Cardiac septum (tissue), 1 donor: ENCODE measurements at regions not wholly inside any gene's neighbourhood (a gene's known extent, or its start where the extent isn't known, plus 50 kb on each side); places are given as distances from the start of the nearest gene placed in this dataset.
"Not testable (repeated sequence)": the region's sequence is repeated elsewhere in the genome, so short reads cannot be mapped to it uniquely, and the experiment has no call there.

Source experiments
- DNase-seq: peaks from one replicate; pipeline ENCODE4 v3.0.0-alpha.2; 2020; ENCODE audit warnings: low spot score
- intact Hi-C: fragments of 100-400 bp; cut with DNase I; formaldehyde crosslinking; loops from one replicate; pipeline ENCODE4 v1.14.0; 2022
- donor health status: DM: no; HTN: no; CAD: no.

DNA sequence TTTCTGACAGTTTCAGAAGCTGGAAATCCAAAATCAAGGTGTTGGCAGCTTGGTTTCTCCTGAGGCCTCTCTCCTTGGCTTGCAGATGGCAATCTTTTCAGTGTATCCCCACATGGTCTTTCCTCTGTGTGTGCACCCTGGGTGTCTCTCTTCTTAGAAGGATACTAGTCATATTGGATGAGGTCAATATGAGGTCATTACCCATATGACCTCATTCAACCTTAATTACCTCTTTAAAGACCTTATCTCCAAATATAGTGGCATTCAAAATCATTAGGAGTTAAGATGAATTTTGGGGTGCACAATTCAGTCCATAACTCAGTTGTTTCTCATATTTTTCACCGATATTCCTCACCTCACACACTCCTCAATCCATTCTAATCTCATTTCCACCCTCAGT is 92.4 kb upstream of the TGM3 start:
- intact Hi-C loops, result loop anchor here (10.0 kb wide), 1 partner anchor 141 kb away; no protein-coding TSS in a partner anchor
- no peak for DNase-seq

- DNase-seq, result no peak
- intact Hi-C loops, result loop anchor here (10.0 kb wide), 1 partner anchor 141 kb away; no protein-coding TSS in a partner anchor
Observed at GRCh38 chr20:2204021-2204420, 91.8 kb upstream of the TGM3 start.

GRCh38 chr20:2206957-2207769 is 88.6 kb upstream of the TGM3 start:
- intact Hi-C loops, result loop anchor here (5.0 to 10.0 kb wide), 2 partner anchors 138 to 245 kb away; no protein-coding TSS in a partner anchor
- peak; percentile 90 for DNase-seq

- intact Hi-C loops, result loop anchor here (5.0 to 10.0 kb wide), 2 partner anchors 137 to 245 kb away; no protein-coding TSS in a partner anchor
- no peak for DNase-seq
Observed at GRCh38 chr20:2207770-2208097, 88.1 kb upstream of the TGM3 start.

DNA sequence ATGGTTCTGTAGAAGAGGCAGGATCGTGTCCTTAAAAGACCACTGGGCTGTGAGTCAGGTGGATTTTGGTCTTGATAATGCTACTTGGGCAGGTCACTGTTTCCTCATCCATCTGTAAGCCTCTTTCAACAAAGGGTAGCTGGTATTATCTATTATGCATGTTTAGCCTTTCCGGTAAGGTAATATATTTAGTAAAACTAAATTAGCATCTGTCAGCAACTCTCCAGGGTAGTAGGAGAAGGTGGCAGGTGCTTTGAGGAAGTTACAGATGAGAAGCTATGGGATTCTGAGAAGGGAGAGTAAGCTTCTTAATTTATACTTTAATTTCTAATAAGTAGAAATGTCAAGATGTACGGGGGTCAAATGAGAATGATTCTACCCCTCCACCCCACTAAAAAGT is 86.9 kb upstream of the TGM3 start:
- intact Hi-C loops, result loop anchor here (5.0 to 10.0 kb wide), 2 partner anchors 136 to 243 kb away; no protein-coding TSS in a partner anchor
- DNase-seq, result no peak

GRCh38 chr20:2210646-2211552 is 84.9 kb upstream of the TGM3 start:
- intact Hi-C loops, result no loop called here
- no peak for DNase-seq

DNA sequence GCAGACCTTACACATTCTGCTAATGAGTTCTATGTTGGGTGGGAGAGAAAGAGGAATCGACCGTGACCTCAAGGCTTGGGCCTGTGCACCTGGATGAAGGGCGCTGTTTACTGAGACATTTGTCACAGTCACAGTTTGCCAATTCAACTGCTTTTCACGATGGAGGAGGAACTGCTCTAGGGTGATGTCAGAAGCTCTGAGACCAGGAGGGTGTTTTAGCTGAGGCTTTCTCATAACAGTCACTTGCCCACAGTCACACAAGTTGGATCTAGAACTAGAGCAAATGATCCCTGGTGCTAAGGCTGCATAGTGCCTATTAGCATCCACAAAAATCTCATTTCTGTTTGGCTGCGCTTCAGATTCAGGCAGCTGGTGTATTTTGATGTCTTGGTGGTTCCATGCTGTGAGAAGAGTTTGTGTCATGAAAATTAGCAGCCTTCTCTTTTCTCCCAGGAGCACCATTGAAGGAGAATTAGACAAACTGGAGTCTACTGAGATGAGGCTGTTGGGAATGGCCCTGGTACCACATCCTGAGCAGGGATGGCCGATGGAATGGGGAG is 83.3 kb upstream of the TGM3 start:
- intact Hi-C loops, result no loop called here

GRCh38 chr20:2213401-2213800 is 82.4 kb upstream of the TGM3 start:
- no peak for DNase-seq
- intact Hi-C loops, result no loop called here

More for the DNA sequence above, 83.3 kb upstream of the TGM3 start:
- no peak for DNase-seq

DNA sequence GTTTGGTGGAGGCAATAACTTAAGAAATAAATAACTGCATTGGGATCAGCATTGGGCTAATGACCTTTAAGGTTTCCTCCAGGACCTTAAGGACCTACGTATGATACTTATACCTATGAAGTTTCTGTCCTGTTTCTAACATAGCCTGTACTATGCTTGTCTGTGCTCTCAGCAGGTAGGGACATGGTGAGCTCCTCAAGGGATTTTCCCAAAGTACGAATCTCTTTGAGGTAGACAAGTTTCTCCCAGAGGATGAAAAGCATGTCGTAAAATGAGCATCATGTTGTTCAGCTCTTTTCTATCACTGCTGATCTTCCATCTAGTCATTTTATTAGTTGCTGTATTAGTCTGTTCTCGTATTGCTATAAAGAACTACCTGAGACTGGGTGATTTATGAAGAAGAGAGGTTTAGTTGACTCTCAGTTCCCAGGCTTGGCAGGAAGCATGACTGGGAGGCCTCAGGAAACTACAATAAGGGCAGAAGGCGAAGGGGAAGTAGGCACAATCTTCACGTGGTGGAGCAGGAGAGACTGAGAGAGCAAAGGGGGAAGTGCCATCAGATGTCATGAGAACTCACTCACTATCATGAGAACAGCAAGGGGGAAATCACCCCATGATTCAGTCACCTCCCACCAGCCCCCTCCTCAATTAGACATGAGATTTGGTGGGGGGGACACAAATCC is 77.8 kb upstream of the TGM3 start:
- intact Hi-C loops, result no loop called here
- no peak for DNase-seq

GRCh38 chr20:2219481-2220006 is 76.3 kb upstream of the TGM3 start:
- no peak for DNase-seq
- intact Hi-C loops, result no loop called here

- no peak for DNase-seq
- intact Hi-C loops, result no loop called here
Observed at GRCh38 chr20:2220298-2220697, 75.5 kb upstream of the TGM3 start.

DNA sequence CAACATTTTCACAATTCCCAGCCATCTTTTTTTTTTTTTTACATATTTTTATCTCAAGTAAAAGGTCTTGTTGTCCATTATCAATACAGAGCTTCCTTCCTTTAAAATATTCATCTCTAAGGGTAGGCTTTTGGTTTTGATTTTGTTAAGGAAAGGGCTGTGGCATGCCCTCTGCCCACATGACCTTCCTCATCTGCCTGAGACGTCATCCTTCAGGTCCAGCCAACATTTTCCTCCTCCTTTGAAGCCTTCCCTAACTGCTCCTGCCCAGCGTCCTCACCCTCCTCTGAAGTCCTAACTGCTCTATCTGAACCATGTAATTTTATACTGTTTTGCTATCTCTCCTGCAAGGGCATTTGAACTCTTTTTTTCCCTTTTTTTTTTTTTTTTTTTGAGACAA is 73.9 kb upstream of the TGM3 start:
- no peak for DNase-seq
- intact Hi-C loops, result no loop called here

GRCh38 chr20:2223558-2224367 is 72.0 kb upstream of the TGM3 start:
- intact Hi-C loops, result no loop called here
- DNase-seq, result no peak

DNA sequence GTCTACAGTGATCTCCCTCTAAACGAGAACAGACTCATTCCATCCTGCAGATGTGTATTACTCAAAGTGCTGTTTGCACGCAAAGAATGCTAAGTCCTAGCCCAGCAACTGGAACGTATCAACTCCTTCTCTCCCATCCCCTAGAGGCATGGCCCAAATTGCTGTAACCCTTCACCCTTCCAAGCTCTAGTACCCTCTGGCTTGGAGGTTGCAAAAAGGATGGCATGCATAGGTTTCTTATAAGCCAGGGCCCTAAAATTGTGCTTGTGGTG is 71.5 kb upstream of the TGM3 start:
- no peak for DNase-seq
- intact Hi-C loops, result no loop called here

DNA sequence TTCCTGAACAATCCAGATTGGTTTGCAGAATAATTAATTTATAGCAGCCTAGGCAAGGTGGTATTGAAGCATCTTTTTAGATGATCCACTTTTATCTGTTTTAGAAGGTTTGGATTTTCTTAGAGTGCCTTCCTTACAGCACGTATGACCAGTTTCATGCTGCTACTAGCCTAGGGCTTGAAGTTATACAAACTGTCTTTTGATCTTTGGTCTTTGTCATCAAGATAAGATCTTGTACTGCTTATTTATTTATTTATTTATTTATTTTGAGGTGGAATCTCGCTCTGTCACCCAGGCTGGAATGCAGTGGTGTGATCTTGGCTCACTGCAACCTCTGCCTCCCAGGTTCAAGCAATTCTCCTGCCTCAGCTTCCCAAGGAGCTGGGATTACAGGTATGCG is 68.5 kb upstream of the TGM3 start:
- intact Hi-C loops, DNase-seq: not testable (repeated sequence)

GRCh38 chr20:2227861-2228260 is 67.9 kb upstream of the TGM3 start:
- no peak for DNase-seq
- intact Hi-C loops, result no loop called here

DNA sequence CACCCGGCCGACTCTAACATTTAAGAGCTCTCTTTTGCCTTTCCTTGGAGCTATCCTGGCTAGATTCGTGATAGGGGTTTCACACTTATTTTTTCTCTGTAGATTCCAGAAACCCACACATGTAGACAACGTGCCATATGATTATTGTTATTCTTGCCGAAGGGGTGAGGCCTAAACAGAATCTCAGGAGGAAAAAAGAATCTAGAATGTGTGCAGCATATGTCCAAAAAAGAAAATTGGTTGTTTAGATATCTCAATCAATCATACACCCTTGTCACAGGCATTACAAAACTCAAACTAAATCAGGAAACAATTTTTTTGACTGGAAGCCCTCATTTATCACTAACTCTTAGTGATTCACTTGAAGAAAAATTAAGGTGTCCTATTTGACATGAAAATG is 66.9 kb upstream of the TGM3 start:
- DNase-seq, result no peak
- intact Hi-C loops, result no loop called here

GRCh38 chr20:2230726-2231488 is 64.9 kb upstream of the TGM3 start:
- DNase-seq, result no peak
- intact Hi-C loops, result no loop called here
